HCT116 (cell line): ENCODE measurements at regions not wholly inside any gene's neighbourhood (a gene's known extent, or its start where the extent isn't known, plus 50 kb on each side); places are given as distances from the start of the nearest gene placed in this dataset.

Experiments used
- ATAC-seq: fragments of 200-7000 bp; cut with Tn5 transposase; 2 replicates; pipeline ENCODE4 v1.9.1; 2020; ENCODE audit warnings: mild to moderate bottlenecking, moderate library complexity
- BruUV-seq: library from RNA; stranded (reverse); fragments of 400-500 nt; replicated peaks from 2 replicates; lab custom pipeline; 2021; lab: Mats Ljungman, UMichigan
- CTCF ChIA-PET: fragments of 300-600 bp; sonication (Branson Sonifier 250); formaldehyde crosslinking; loops from one replicate; lab custom pipeline; 2021; ENCODE audit warnings: antibody characterized with exemption; lab: Charles Lee
- POLR2A ChIA-PET: fragments of 300-600, 350-600 bp; sonication (Branson Sonifier 250); formaldehyde crosslinking; loops from one replicate; lab custom pipeline; 2021; ENCODE audit warnings: antibody characterized with exemption; lab: Charles Lee
- RAD21 ChIA-PET, 2 experiments: fragments of 300-600 bp; sonication (Branson Sonifier 250); formaldehyde crosslinking; loops; one replicate each; lab custom pipeline; 2023; ENCODE audit warnings: low total read pairs in 2 of 2; ENCODE audit not compliant: uncharacterized antibody in 2 of 2, unreplicated experiment in 2 of 2, low non-redundant PET in 1 of 2; lab: Charles Lee
- DNase-seq: peaks from one replicate; pipeline ENCODE4 v3.0.0-alpha.2; 2010; ENCODE audit warnings: low read depth, low spot score
- H2AFZ ChIP-seq: fragments of 200-600 bp; shearing (Covaris generic), sonication (generic); 2 replicates; pipeline ENCODE4 v1.6.1; 2017; ENCODE audit warnings: low read depth, mixed run types, mixed read lengths, antibody characterized with exemption, low read length; ENCODE audit not compliant: poor library complexity, severe bottlenecking
- H3K27ac ChIP-seq: 2 replicates; pipeline ENCODE4 v1.5.1; 2012; ENCODE audit warnings: low read depth, low read length
- H3K27me3 ChIP-seq: fragments of 200-600 bp; sonication (generic); 2 replicates; pipeline ENCODE4 v1.6.1; 2016; ENCODE audit warnings: mixed run types, low read length, mixed read lengths; ENCODE audit not compliant: insufficient read depth
- H3K36me3 ChIP-seq, 2 experiments: fragments of 200-500 bp in 1 of 2; fragments of 200-600 bp in 1 of 2; sonication (Bioruptor generic) in 1 of 2; sonication (generic) in 1 of 2; 2 replicates each; pipeline versions ENCODE4 v1.5.1 to v1.6.1; 2014 to 2016; ENCODE audit warnings: low read length in 2 of 2, inconsistent platforms in 1 of 2, mixed read lengths in 1 of 2, mixed run types in 1 of 2; ENCODE audit not compliant: insufficient read depth in 2 of 2, control insufficient read depth in 1 of 2
- H3K4me1 ChIP-seq, 2 experiments: fragments of 200-600 bp in 1 of 2; sonication (generic) in 1 of 2; 2 replicates each; pipeline versions ENCODE4 v1.5.1 to v1.6.1; 2012 to 2017; ENCODE audit warnings: low read length in 2 of 2, inconsistent platforms in 1 of 2, mild to moderate bottlenecking in 1 of 2, mixed read lengths in 1 of 2, mixed run types in 1 of 2, moderate library complexity in 1 of 2; ENCODE audit not compliant: insufficient read depth in 2 of 2, control insufficient read depth in 1 of 2
- H3K4me2 ChIP-seq: fragments of 200-600 bp; sonication (generic); 2 replicates; pipeline ENCODE4 v1.6.1; 2017; ENCODE audit warnings: mixed run types, low read length, mixed read lengths
- H3K4me3 ChIP-seq, 2 experiments: fragments of 200-600 bp in 1 of 2; sonication (generic) in 1 of 2; replicated peaks in 1 of 2; 2 replicates each; pipeline ENCODE4 v1.5.1; 2011 to 2016; ENCODE audit warnings: low read length in 2 of 2, control low read depth in 1 of 2, low read depth in 1 of 2, mild to moderate bottlenecking in 1 of 2, mixed read lengths in 1 of 2, mixed run types in 1 of 2
- H3K79me2 ChIP-seq: fragments of 200-600 bp; sonication (generic); 2 replicates; pipeline ENCODE4 v1.6.1; 2017; ENCODE audit warnings: mild to moderate bottlenecking, mixed run types, low read length, moderate library complexity, mixed read lengths; ENCODE audit not compliant: insufficient read depth
- H3K9ac ChIP-seq: fragments of 200-600 bp; sonication (generic); 2 replicates; pipeline ENCODE4 v1.6.1; 2016; ENCODE audit warnings: low read length, mixed read lengths
- H3K9me2 ChIP-seq: fragments of 200-600 bp; sonication (generic), shearing (Covaris generic); 2 replicates; pipeline ENCODE4 v1.6.1; 2017; ENCODE audit warnings: mixed run types, mild to moderate bottlenecking, moderate library complexity; ENCODE audit not compliant: insufficient read depth
- H3K9me3 ChIP-seq, 2 experiments: fragments of 200-500 bp in 1 of 2; fragments of 200-600 bp in 1 of 2; sonication (Bioruptor generic) in 1 of 2; sonication (generic) in 1 of 2; 2 replicates each; pipeline ENCODE4 v1.6.1; 2014 to 2017; ENCODE audit warnings: low read length in 2 of 2, mixed read lengths in 2 of 2, inconsistent platforms in 1 of 2, low read depth in 1 of 2, mild to moderate bottlenecking in 1 of 2, mixed run types in 1 of 2, moderate library complexity in 1 of 2; ENCODE audit not compliant: control insufficient read depth in 1 of 2, insufficient read depth in 1 of 2
- H4K20me1 ChIP-seq: fragments of 200-600 bp; sonication (generic), shearing (Covaris generic); 2 replicates; pipeline ENCODE4 v1.6.1; 2017; ENCODE audit warnings: mixed run types, mild to moderate bottlenecking, moderate library complexity; ENCODE audit not compliant: insufficient read depth
- ATF3 ChIP-seq: IDR thresholded peaks from 2 replicates; pipeline ENCODE4 v1.6.1; 2012
- CBX3 ChIP-seq: IDR thresholded peaks from 2 replicates; pipeline ENCODE4 v1.6.1; 2012; ENCODE audit warnings: low read depth
- CEBPB ChIP-seq: IDR thresholded peaks from 2 replicates; pipeline ENCODE4 v1.6.1; 2012; ENCODE audit warnings: low read depth
- CTCF ChIP-seq, 3 experiments: fragments of 200-600 bp in 1 of 3; sonication (generic) in 1 of 3; IDR thresholded peaks in 2 of 3; conservative IDR thresholded peaks in 1 of 3; 2 replicates each; pipeline ENCODE4 v1.5.1; 2012 to 2017; ENCODE audit warnings: low read depth in 2 of 3, low read length in 2 of 3, antibody characterized with exemption in 1 of 3, borderline replicate concordance in 1 of 3, control low read depth in 1 of 3, mild to moderate bottlenecking in 1 of 3, mixed read lengths in 1 of 3, mixed run types in 1 of 3, moderate library complexity in 1 of 3; ENCODE audit not compliant: insufficient read depth in 1 of 3
- EGR1 ChIP-seq: IDR thresholded peaks from 2 replicates; pipeline ENCODE4 v1.6.1; 2012; ENCODE audit warnings: low read depth
- ELF1 ChIP-seq: IDR thresholded peaks from 2 replicates; pipeline ENCODE4 v1.6.1; 2012; ENCODE audit warnings: low read depth, borderline replicate concordance
- EZH2 ChIP-seq: fragments of 200-600 bp; sonication (generic); IDR thresholded peaks from 2 replicates; pipeline ENCODE4 v1.6.1; 2017; ENCODE audit warnings: antibody characterized with exemption, mixed run types
- EZH2phosphoT487 ChIP-seq: fragments of 200-600 bp; IDR thresholded peaks from 2 replicates; pipeline ENCODE4 v1.6.1; 2018; ENCODE audit warnings: antibody characterized with exemption, borderline replicate concordance
- FOSL1 ChIP-seq: IDR thresholded peaks from 2 replicates; pipeline ENCODE4 v1.6.1; 2012; ENCODE audit warnings: low read depth
- JUND ChIP-seq: IDR thresholded peaks from 2 replicates; pipeline ENCODE4 v1.6.1; 2012
- MAX ChIP-seq: IDR thresholded peaks from 2 replicates; pipeline ENCODE4 v1.6.1; 2012
- POLR2A ChIP-seq: IDR thresholded peaks from 2 replicates; pipeline ENCODE4 v1.7.0; 2011; ENCODE audit warnings: borderline replicate concordance; ENCODE audit not compliant: insufficient read depth, insufficient read length; ENCODE audit errors: extremely low read depth
- SP1 ChIP-seq: IDR thresholded peaks from 2 replicates; pipeline ENCODE4 v1.6.1; 2012; ENCODE audit warnings: low read depth
- SRF ChIP-seq: IDR thresholded peaks from 2 replicates; pipeline ENCODE4 v1.6.1; 2012; ENCODE audit warnings: low read depth
- TCF7L2 ChIP-seq: IDR thresholded peaks from 2 replicates; pipeline ENCODE4 v1.7.0; 2011; ENCODE audit warnings: borderline replicate concordance, inconsistent platforms; ENCODE audit not compliant: insufficient read depth, insufficient read length; ENCODE audit errors: extremely low read depth
- YY1 ChIP-seq: IDR thresholded peaks from 2 replicates; pipeline ENCODE4 v1.6.1; 2011; ENCODE audit warnings: low read length, low read depth, moderate library complexity, mild to moderate bottlenecking; ENCODE audit not compliant: insufficient replicate concordance; ENCODE audit errors: extremely low read depth
- ZBTB33 ChIP-seq: IDR thresholded peaks from 2 replicates; pipeline ENCODE4 v1.6.1; 2011; ENCODE audit warnings: mild to moderate bottlenecking, low read length, moderate library complexity; ENCODE audit not compliant: insufficient replicate concordance; ENCODE audit errors: extremely low read depth
- ZNF274 ChIP-seq: fragments of 200-500 bp; sonication (Bioruptor generic); IDR thresholded peaks from 2 replicates; pipeline ENCODE4 v1.6.1; 2014; ENCODE audit warnings: mild to moderate bottlenecking, low read depth, low read length, inconsistent platforms
- intact Hi-C: fragments of 100-400 bp; cut with micrococcal nuclease; formaldehyde crosslinking; loops from 2 replicates; pipeline ENCODE4 v1.10.0; 2022

GRCh38 chr19:31553112-31553845 lies 204.0 kb upstream of the TSHZ3 start (continued):
- no peak for TF ChIP-seq CTCF (IDR thresholded peaks at IDR 0.05 in 2 of 3, conservative IDR thresholded peaks at IDR 0.05 in 1 of 3; ENCODE audit: borderline replicate concordance in 1 of 3, insufficient read depth in 1 of 3, low read depth in 2 of 3, low read length in 2 of 3)
- TF ChIP-seq YY1 = no peak
- TF ChIP-seq CBX3 = no peak

- no peak overlapping the region for H2AFZ ChIP-seq
- ATAC-seq (no peak), DNase-seq (no peak)
- intact Hi-C loops = no loop called here
- no peak overlapping the region for H3K4me3 ChIP-seq
- POLR2A ChIA-PET = no interaction called here
- H3K27ac ChIP-seq = no peak overlapping the region
- H3K27me3 ChIP-seq = no peaks in the 10 kb centered on the region
- H3K9me2 ChIP-seq = no peaks in the 10 kb centered on the region
- no TSS peak for BruUV-seq
- CTCF ChIA-PET = no interaction called here
- no peak overlapping the region for H3K9ac ChIP-seq
- no peaks in the 10 kb centered on the region for H3K36me3 ChIP-seq
- H3K9me3 ChIP-seq = peaks cover 4 to 22% of the 10 kb centered on the region in 2 experiments; a peak in 2 of 4 replicates
- no peak overlapping the region for H3K4me2 ChIP-seq
- no peaks in the 10 kb centered on the region for H3K4me1 ChIP-seq
- H3K79me2 ChIP-seq = no peaks in the 10 kb centered on the region
- RAD21 ChIA-PET = no interaction called here
- H4K20me1 ChIP-seq = no peaks in the 10 kb centered on the region
- TF ChIP-seq POLR2A (no peak), EZH2 (no peak), EZH2phosphoT487 (no peak), SRF (no peak), ZNF274 (no peak), EGR1 (no peak), ZBTB33 (no peak), ELF1 (no peak), SP1 (no peak), ATF3 (no peak), CEBPB (no peak), FOSL1 (no peak), MAX (no peak), CTCF (IDR thresholded peaks at IDR 0.05 in 2 of 3, conservative IDR thresholded peaks at IDR 0.05 in 1 of 3; ENCODE audit: borderline replicate concordance in 1 of 3, insufficient read depth in 1 of 3, low read depth in 2 of 3, low read length in 2 of 3) (no peak), JUND (no peak), TCF7L2 (no peak)
These were observed 204.6 kb upstream of the TSHZ3 start for GRCh38 chr19:31553846-31554215.
